MCF 10A (cell line): ENCODE measurements at regions not wholly inside any gene's neighbourhood (a gene's known extent, or its start where the extent isn't known, plus 50 kb on each side); places are given as distances from the start of the nearest gene placed in this dataset.

Experiments
- BruUV-seq: library from RNA; stranded (reverse); fragments of 400-500 nt; replicated peaks from 2 replicates; lab custom pipeline; 2021; lab: Mats Ljungman, UMichigan
- CTCF ChIA-PET: fragments of 300-600 bp; sonication (Branson Sonifier 250); formaldehyde crosslinking; extraction: SDS; loops from one replicate; lab custom pipeline; 2021; ENCODE audit warnings: antibody characterized with exemption, inconsistent platforms; lab: Yijun Ruan, JAX
- POLR2A ChIA-PET: fragments of 300-600, 350-650 bp; sonication (Branson Sonifier 250); formaldehyde crosslinking; extraction: SDS; loops from one replicate; lab custom pipeline; 2020; ENCODE audit warnings: antibody characterized with exemption, inconsistent platforms; lab: Yijun Ruan, JAX
- DNase-seq: peaks from one replicate; pipeline ENCODE4 v3.0.0-alpha.2; 2018; ENCODE audit not compliant: unreplicated experiment
- H3K27ac Mint-ChIP-seq: one replicate; pipeline ENCODE4 v1.8.0; 2022; ENCODE audit warnings: mild to moderate bottlenecking, low read depth, mixed read lengths; ENCODE audit not compliant: unreplicated experiment
- H3K27me3 Mint-ChIP-seq: one replicate; pipeline ENCODE4 v1.8.0; 2022; ENCODE audit warnings: mixed read lengths; ENCODE audit not compliant: insufficient read depth, unreplicated experiment
- H3K36me3 Mint-ChIP-seq: one replicate; pipeline ENCODE4 v1.8.0; 2022; ENCODE audit warnings: mild to moderate bottlenecking, moderate library complexity, mixed read lengths; ENCODE audit not compliant: insufficient read depth, unreplicated experiment
- H3K4me1 Mint-ChIP-seq: one replicate; pipeline ENCODE4 v1.8.0; 2022; ENCODE audit warnings: mixed read lengths; ENCODE audit not compliant: insufficient read depth, unreplicated experiment
- H3K4me3 Mint-ChIP-seq: one replicate; pipeline ENCODE4 v1.8.0; 2022; ENCODE audit warnings: mild to moderate bottlenecking, moderate library complexity, mixed read lengths; ENCODE audit not compliant: unreplicated experiment
- H3K9me3 Mint-ChIP-seq: one replicate; pipeline ENCODE4 v1.8.0; 2022; ENCODE audit warnings: mixed read lengths; ENCODE audit not compliant: unreplicated experiment
- CTCF ChIP-seq: fragments of 200-600 bp; IDR thresholded peaks from one replicate; pipeline ENCODE4 v1.8.0; 2022; ENCODE audit warnings: antibody characterized with exemption, mild to moderate bottlenecking; ENCODE audit not compliant: unreplicated experiment
- intact Hi-C: fragments of 100-400 bp; cut with micrococcal nuclease; formaldehyde crosslinking; loops from 2 replicates; pipeline ENCODE4 v1.14.1; 2022

- BruUV-seq, result no TSS peak
- H3K27ac Mint-ChIP-seq, result no peak overlapping the region
These were observed 333.2 kb upstream of the JARID2 start for GRCh38 chr6:14912706-14913105.

GRCh38 chr6:14913931-14914330 lies 331.9 kb upstream of the JARID2 start:
- ChIA-PET CTCF (interaction anchor here (0.6 kb wide), 1 partner anchor 590 kb away, joined by 7 read pairs; no protein-coding TSS in a partner anchor), POLR2A (no interaction called here)
- Mint-ChIP-seq H3K4me1 (no peaks in the 10 kb centered on the region), H3K4me3 (no peak overlapping the region), H3K9me3 (no peaks in the 10 kb centered on the region), H3K27me3 (no peaks in the 10 kb centered on the region), H3K36me3 (no peaks in the 10 kb centered on the region), H3K27ac (no peak overlapping the region)
- no peak for TF ChIP-seq CTCF
- intact Hi-C loops, result no loop called here
- BruUV-seq, result no TSS peak
- DNase-seq, result no peak

More at GRCh38 chr6:14912706-14913105, 333.2 kb upstream of the JARID2 start:
- ChIA-PET CTCF (no interaction called here), POLR2A (no interaction called here)
- TF ChIP-seq CTCF, result no peak
- no peak for DNase-seq
- intact Hi-C loops, result no loop called here
- no peaks in the 10 kb centered on the region for H3K4me1 Mint-ChIP-seq
- no peak overlapping the region for H3K4me3 Mint-ChIP-seq
- H3K36me3 Mint-ChIP-seq, result no peaks in the 10 kb centered on the region
- no peaks in the 10 kb centered on the region for H3K27me3 Mint-ChIP-seq
- no peaks in the 10 kb centered on the region for H3K9me3 Mint-ChIP-seq

- Mint-ChIP-seq H3K4me3 (no peak overlapping the region), H3K27me3 (no peaks in the 10 kb centered on the region), H3K4me1 (no peaks in the 10 kb centered on the region), H3K27ac (no peak overlapping the region), H3K36me3 (no peaks in the 10 kb centered on the region), H3K9me3 (no peaks in the 10 kb centered on the region)
- POLR2A ChIA-PET, result interaction anchor here (0.6 kb wide), 1 partner anchor 263 kb away, joined by 3 read pairs; no protein-coding TSS in a partner anchor
- BruUV-seq, result no TSS peak
- no peak for TF ChIP-seq CTCF
- CTCF ChIA-PET, result interaction anchor here (0.6 kb wide), 3 partner anchors 50 to 456 kb away, joined by 3 to 4 read pairs (median 3); no protein-coding TSS in a partner anchor
- intact Hi-C loops, result no loop called here
- DNase-seq, result no peak
These were observed 329.7 kb upstream of the JARID2 start for GRCh38 chr6:14915888-14916832.

GRCh38 chr6:14917109-14917910 lies 328.6 kb upstream of the JARID2 start:
- no peak overlapping the region for H3K27ac Mint-ChIP-seq
- no peaks in the 10 kb centered on the region for H3K36me3 Mint-ChIP-seq
- no peak overlapping the region for H3K4me3 Mint-ChIP-seq
- intact Hi-C loops, result no loop called here
- no peaks in the 10 kb centered on the region for H3K27me3 Mint-ChIP-seq
- no peak for TF ChIP-seq CTCF
- CTCF ChIA-PET, result no interaction called here
- POLR2A ChIA-PET, result interaction anchor here (0.6 to 0.9 kb wide), 3 partner anchors 9 to 371 kb away, joined by 3 read pairs; no protein-coding TSS in a partner anchor
- no TSS peak for BruUV-seq
- H3K9me3 Mint-ChIP-seq, result no peaks in the 10 kb centered on the region
- no peak for DNase-seq
- no peaks in the 10 kb centered on the region for H3K4me1 Mint-ChIP-seq
